Neural cell (in vitro differentiated cells): ENCODE measurements at regions not wholly inside any gene's neighbourhood (a gene's known extent, or its start where the extent isn't known, plus 50 kb on each side); places are given as distances from the start of the nearest gene placed in this dataset.

Experiments
- EP300 ChIP-seq: fragments of 450-650 bp; conservative IDR thresholded peaks from 2 replicates; pipeline ENCODE4 v1.6.1; 2014; ENCODE audit warnings: antibody characterized with exemption, mild to moderate bottlenecking, moderate library complexity; ENCODE audit not compliant: poor library complexity, severe bottlenecking
- POLR2AphosphoS5 ChIP-seq: IDR thresholded peaks from 2 replicates; pipeline ENCODE4 v1.6.1; 2012
- SMC3 ChIP-seq: fragments of 450-650 bp; conservative IDR thresholded peaks from 2 replicates; pipeline ENCODE4 v1.6.1; 2014; ENCODE audit warnings: antibody characterized with exemption, mild to moderate bottlenecking, moderate library complexity; ENCODE audit not compliant: poor library complexity
- TF ChIP-seq, protein P1 (sequence below): fragments of 450-650 bp; IDR thresholded peaks from 2 replicates; pipeline ENCODE4 v1.5.1; 2014; ENCODE audit warnings: antibody characterized with exemption, mild to moderate bottlenecking, moderate library complexity; ENCODE audit not compliant: poor library complexity, severe bottlenecking

DNA sequence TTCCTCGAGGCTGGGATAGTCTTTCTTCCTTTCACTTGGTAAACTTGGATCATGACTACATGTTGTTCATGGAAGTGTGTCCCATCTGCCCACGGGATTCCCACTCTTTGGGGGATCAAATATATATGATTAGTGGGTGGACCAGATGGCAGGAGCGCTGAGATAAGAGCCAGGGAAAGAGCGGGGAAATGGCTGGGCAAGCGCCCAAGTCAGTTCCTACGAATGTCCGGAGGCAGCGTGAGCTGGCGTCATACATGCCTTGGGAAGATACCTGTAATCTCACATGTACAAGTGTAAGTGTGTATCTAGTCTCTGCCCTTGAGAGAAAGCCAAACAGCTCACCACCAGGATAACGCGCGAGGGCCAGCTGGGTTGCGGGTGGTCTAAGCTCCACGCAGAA is 62.3 kb downstream of the FZD10 start:
- TF ChIP-seq, protein P1, sequence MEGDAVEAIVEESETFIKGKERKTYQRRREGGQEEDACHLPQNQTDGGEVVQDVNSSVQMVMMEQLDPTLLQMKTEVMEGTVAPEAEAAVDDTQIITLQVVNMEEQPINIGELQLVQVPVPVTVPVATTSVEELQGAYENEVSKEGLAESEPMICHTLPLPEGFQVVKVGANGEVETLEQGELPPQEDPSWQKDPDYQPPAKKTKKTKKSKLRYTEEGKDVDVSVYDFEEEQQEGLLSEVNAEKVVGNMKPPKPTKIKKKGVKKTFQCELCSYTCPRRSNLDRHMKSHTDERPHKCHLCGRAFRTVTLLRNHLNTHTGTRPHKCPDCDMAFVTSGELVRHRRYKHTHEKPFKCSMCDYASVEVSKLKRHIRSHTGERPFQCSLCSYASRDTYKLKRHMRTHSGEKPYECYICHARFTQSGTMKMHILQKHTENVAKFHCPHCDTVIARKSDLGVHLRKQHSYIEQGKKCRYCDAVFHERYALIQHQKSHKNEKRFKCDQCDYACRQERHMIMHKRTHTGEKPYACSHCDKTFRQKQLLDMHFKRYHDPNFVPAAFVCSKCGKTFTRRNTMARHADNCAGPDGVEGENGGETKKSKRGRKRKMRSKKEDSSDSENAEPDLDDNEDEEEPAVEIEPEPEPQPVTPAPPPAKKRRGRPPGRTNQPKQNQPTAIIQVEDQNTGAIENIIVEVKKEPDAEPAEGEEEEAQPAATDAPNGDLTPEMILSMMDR: no peak
- TF ChIP-seq POLR2AphosphoS5: no peak
- TF ChIP-seq EP300: no peak
- TF ChIP-seq SMC3: no peak
